SK-N-SH (cell line): ENCODE measurements at regions not wholly inside any gene's neighbourhood (a gene's known extent, or its start where the extent isn't known, plus 50 kb on each side); places are given as distances from the start of the nearest gene placed in this dataset.
A peak's percentile ranks its signal among the peaks of the same experiment; 100 is the strongest.

Experiments
- CTCF ChIA-PET: fragments of 300-600, 350-600 bp; formaldehyde crosslinking; extraction: SDS; loops from one replicate; lab custom pipeline; 2021; lab: Yijun Ruan, JAX
- POLR2A ChIA-PET: fragments of 350-600 bp; sonication (Branson Sonifier 250); formaldehyde crosslinking; extraction: SDS; loops from one replicate; lab custom pipeline; 2020; ENCODE audit warnings: antibody characterized with exemption, inconsistent platforms; lab: Yijun Ruan, JAX
- DNase-seq: peaks from one replicate; pipeline ENCODE4 v3.0.0; 2012
- H2AFZ ChIP-seq: fragments of 200-600 bp; sonication (generic); 2 replicates; pipeline ENCODE4 v1.8.1; 2016; ENCODE audit warnings: antibody characterized with exemption, mild to moderate bottlenecking, low read depth
- H3F3A ChIP-seq: fragments of 200-600 bp; sonication (generic); replicated peaks from 2 replicates; pipeline ENCODE3; 2016; ENCODE audit warnings: antibody characterized with exemption, mild to moderate bottlenecking; ENCODE audit not compliant: insufficient read depth
- H3K27ac ChIP-seq, 2 experiments: fragments of 200-500 bp in 1 of 2; fragments of 200-600 bp in 1 of 2; sonication (Bioruptor generic) in 1 of 2; sonication (generic), shearing (Covaris generic) in 1 of 2; 2 replicates each; pipeline versions ENCODE4 v1.5.1 to v1.6.1; 2014 to 2016; ENCODE audit warnings: low read depth in 2 of 2, inconsistent platforms in 1 of 2, low read length in 1 of 2, mild to moderate bottlenecking in 1 of 2, mixed read lengths in 1 of 2
- H3K27me3 ChIP-seq: fragments of 200-600 bp; sonication (generic), shearing (Covaris generic); 2 replicates; pipeline ENCODE4 v1.6.1; 2016; ENCODE audit warnings: mixed run types; ENCODE audit not compliant: insufficient read depth
- H3K36me3 ChIP-seq, 2 experiments: fragments of 200-500 bp in 1 of 2; fragments of 200-600 bp in 1 of 2; sonication (Bioruptor generic) in 1 of 2; sonication (generic) in 1 of 2; replicated peaks in 1 of 2; 2 replicates each; pipeline versions ENCODE3 to v1.5.1; 2014 to 2016; ENCODE audit warnings: low read length in 1 of 2, mild to moderate bottlenecking in 1 of 2; ENCODE audit not compliant: insufficient read depth in 2 of 2, control insufficient read depth in 1 of 2
- H3K4me1 ChIP-seq, 2 experiments: fragments of 200-500 bp in 1 of 2; fragments of 200-600 bp in 1 of 2; sonication (Bioruptor generic) in 1 of 2; sonication (generic), shearing (Covaris generic) in 1 of 2; 2 replicates each; pipeline versions ENCODE4 v1.5.1 to v1.6.1; 2014 to 2016; ENCODE audit warnings: low read depth in 1 of 2, low read length in 1 of 2, mixed run types in 1 of 2; ENCODE audit not compliant: insufficient read depth in 2 of 2, control insufficient read depth in 1 of 2
- H3K4me2 ChIP-seq: fragments of 200-600 bp; sonication (generic), shearing (Covaris generic); 2 replicates; pipeline ENCODE4 v1.6.1; 2017; ENCODE audit warnings: mixed run types
- H3K4me3 ChIP-seq, 2 experiments: fragments of 200-500 bp in 1 of 2; fragments of 200-600 bp in 1 of 2; sonication (Bioruptor generic) in 1 of 2; sonication (generic), shearing (Covaris generic) in 1 of 2; 2 replicates each; pipeline versions ENCODE4 v1.5.1 to v1.8.1; 2014 to 2016; ENCODE audit warnings: low read depth in 2 of 2, inconsistent platforms in 1 of 2, low read length in 1 of 2, mild to moderate bottlenecking in 1 of 2, mixed read lengths in 1 of 2, moderate library complexity in 1 of 2
- H3K79me2 ChIP-seq: fragments of 200-600 bp; sonication (generic); 2 replicates; pipeline ENCODE4 v1.8.1; 2017; ENCODE audit warnings: mild to moderate bottlenecking; ENCODE audit not compliant: insufficient read depth
- H3K9ac ChIP-seq: fragments of 200-600 bp; sonication (generic); 2 replicates; pipeline ENCODE4 v1.6.1; 2017; ENCODE audit warnings: mixed run types
- H3K9me2 ChIP-seq: fragments of 200-600 bp; sonication (generic); 2 replicates; pipeline ENCODE4 v1.6.1; 2017; ENCODE audit warnings: mixed run types
- H3K9me3 ChIP-seq: fragments of 200-600 bp; sonication (generic); 2 replicates; pipeline ENCODE4 v1.6.1; 2017; ENCODE audit warnings: mixed run types, mild to moderate bottlenecking, moderate library complexity
- H4K20me1 ChIP-seq: fragments of 200-600 bp; sonication (generic); 2 replicates; pipeline ENCODE4 v1.6.1; 2017; ENCODE audit warnings: mild to moderate bottlenecking, mixed run types; ENCODE audit not compliant: insufficient read depth
- CHD2 ChIP-seq: fragments of 150-350 bp; IDR thresholded peaks from 2 replicates; pipeline ENCODE4 v1.6.1; 2018; ENCODE audit warnings: low read length; ENCODE audit not compliant: partially characterized antibody
- ELF1 ChIP-seq: IDR thresholded peaks from 2 replicates; pipeline ENCODE4 v1.4.0; 2012
- EP300 ChIP-seq, 2 experiments: IDR thresholded peaks; 2 replicates each; pipeline versions ENCODE4 v1.4.0 to v1.6.1; 2012; ENCODE audit warnings: borderline replicate concordance in 1 of 2, low read depth in 1 of 2, low read length in 1 of 2
- EZH2phosphoT487 ChIP-seq: fragments of 200-600 bp; sonication (generic); IDR thresholded peaks from 2 replicates; pipeline ENCODE4 v1.6.1; 2017; ENCODE audit warnings: low read depth, mixed run types, mild to moderate bottlenecking, antibody characterized with exemption, moderate library complexity, borderline replicate concordance
- FOXM1 ChIP-seq: IDR thresholded peaks from 2 replicates; pipeline ENCODE4 v1.4.0; 2012; ENCODE audit warnings: low read depth, mild to moderate bottlenecking
- GATA2 ChIP-seq: sonication (generic); formaldehyde crosslinking; IDR thresholded peaks from 2 replicates; pipeline ENCODE4 v1.5.0; 2020; ENCODE audit warnings: mild to moderate bottlenecking, missing genetic modification reagents
- JUND ChIP-seq: IDR thresholded peaks from 2 replicates; pipeline ENCODE4 v1.4.0; 2012
- MEF2A ChIP-seq: IDR thresholded peaks from 2 replicates; pipeline ENCODE4 v1.4.0; 2012; ENCODE audit warnings: low read depth, borderline replicate concordance
- NRF1 ChIP-seq: IDR thresholded peaks from 2 replicates; pipeline ENCODE4 v1.6.1; 2012; ENCODE audit warnings: low read depth, mild to moderate bottlenecking, low read length
- POLR2AphosphoS5 ChIP-seq: IDR thresholded peaks from 2 replicates; pipeline ENCODE4 v1.6.1; 2012; ENCODE audit warnings: low read depth, low read length
- RAD21 ChIP-seq: IDR thresholded peaks from 2 replicates; pipeline ENCODE4 v1.6.1; 2012; ENCODE audit warnings: mild to moderate bottlenecking, low read length
- RCOR1 ChIP-seq: fragments of 150-350 bp; IDR thresholded peaks from 2 replicates; pipeline ENCODE4 v1.6.1; 2017; ENCODE audit warnings: antibody characterized with exemption, low read length
- RFX5 ChIP-seq: IDR thresholded peaks from 2 replicates; pipeline ENCODE4 v1.6.1; 2012; ENCODE audit warnings: mild to moderate bottlenecking, improper control_type of control experiment, low read length
- RXRA ChIP-seq: IDR thresholded peaks from 2 replicates; pipeline ENCODE4 v1.4.0; 2012; ENCODE audit warnings: low read depth, mild to moderate bottlenecking, borderline replicate concordance
- SIN3A ChIP-seq: IDR thresholded peaks from 2 replicates; pipeline ENCODE4 v1.6.1; 2012; ENCODE audit warnings: low read depth, mild to moderate bottlenecking, low read length, moderate library complexity, borderline replicate concordance
- TEAD4 ChIP-seq: IDR thresholded peaks from 2 replicates; pipeline ENCODE4 v1.4.0; 2012; ENCODE audit warnings: mild to moderate bottlenecking, borderline replicate concordance; ENCODE audit not compliant: insufficient read depth
- WGBS: methylation state at CpG from one replicate; pipeline ENCODE4 v1.1.6; 2017; ENCODE audit warnings: low lambda C conversion rate; 5-methylcytosine and 5-hydroxymethylcytosine counted together
- TF ChIP-seq, protein P1 (sequence below): fragments of 150-350 bp; IDR thresholded peaks from 2 replicates; pipeline ENCODE4 v1.6.1; 2016; ENCODE audit warnings: mild to moderate bottlenecking, low read depth, low read length
- TF ChIP-seq, protein P2 (sequence below): IDR thresholded peaks from 2 replicates; pipeline ENCODE4 v1.4.0; 2012; ENCODE audit warnings: low read depth
- TF ChIP-seq, protein P3 (sequence below): IDR thresholded peaks from 2 replicates; pipeline ENCODE4; 2012
- TF ChIP-seq, protein P4 (sequence below): fragments of 200-600 bp; sonication (generic); IDR thresholded peaks from 2 replicates; pipeline ENCODE4 v1.6.1; 2017; ENCODE audit warnings: antibody characterized with exemption, mild to moderate bottlenecking, moderate library complexity

DNA sequence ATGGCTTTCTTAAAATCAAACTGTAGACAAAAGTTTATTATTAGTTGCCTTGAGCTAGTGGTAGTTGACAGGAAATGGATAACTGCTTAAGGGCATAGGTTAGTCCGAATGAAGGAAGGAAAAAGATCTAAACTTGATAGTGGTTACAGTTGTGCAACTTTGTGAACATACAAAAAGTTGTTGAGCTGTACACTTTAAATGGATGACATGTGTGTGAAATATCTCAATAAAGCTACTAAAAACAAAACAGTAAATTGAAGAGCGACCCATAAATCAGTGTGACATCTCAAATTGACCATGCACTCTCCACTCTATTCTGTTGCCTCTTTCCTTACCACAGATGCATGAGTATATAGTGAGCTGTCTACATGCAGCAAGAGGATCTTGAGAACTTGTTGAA is 1757.8 kb downstream of the PCDH9 start:
- no peaks in the 10 kb centered on the region for H3K27me3 ChIP-seq
- H3K4me2 ChIP-seq, result no peak overlapping the region
- H3K4me3 ChIP-seq, result no peak overlapping the region
- no peak overlapping the region for H2AFZ ChIP-seq
- no peaks in the 10 kb centered on the region for H3K36me3 ChIP-seq
- no peak overlapping the region for H3K9ac ChIP-seq
- no peak overlapping the region for H3K27ac ChIP-seq
- no peaks in the 10 kb centered on the region for H3F3A ChIP-seq
- H3K9me3 ChIP-seq, result no peaks in the 10 kb centered on the region
- no peaks in the 10 kb centered on the region for H3K4me1 ChIP-seq
- POLR2A ChIA-PET, result no interaction called here
- no peaks in the 10 kb centered on the region for H4K20me1 ChIP-seq
- 76% methylated on average over 2 of the region's 2 CpGs for WGBS
- TF ChIP-seq RFX5 (no peak), POLR2AphosphoS5 (no peak)
- DNase-seq, result no peak
- H3K79me2 ChIP-seq, result no peaks in the 10 kb centered on the region
- no peaks in the 10 kb centered on the region for H3K9me2 ChIP-seq
- CTCF ChIA-PET, result interaction anchor here (0.7 kb wide), 1 partner anchor 1000 kb away, joined by 3 read pairs; no protein-coding TSS in a partner anchor

DNA sequence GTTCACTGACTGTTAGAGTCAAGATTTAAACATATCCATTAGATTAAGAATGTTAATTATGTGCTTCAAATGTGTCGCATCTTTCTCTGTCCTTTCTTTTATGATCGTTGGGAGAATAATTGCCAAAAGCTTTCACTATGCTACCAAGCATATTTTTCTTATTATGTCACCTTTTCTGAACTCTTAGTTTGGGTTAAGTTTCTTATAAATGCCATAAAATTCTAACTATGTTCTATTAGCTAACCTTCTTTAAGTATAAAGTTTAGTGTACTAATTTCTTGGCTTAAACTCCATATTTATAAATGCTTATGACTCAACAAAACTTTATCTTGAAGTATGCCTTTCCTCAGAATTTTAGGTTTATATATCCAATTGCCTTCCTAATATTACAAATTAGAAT is 1759.4 kb downstream of the PCDH9 start:
- TF ChIP-seq, protein P1, sequence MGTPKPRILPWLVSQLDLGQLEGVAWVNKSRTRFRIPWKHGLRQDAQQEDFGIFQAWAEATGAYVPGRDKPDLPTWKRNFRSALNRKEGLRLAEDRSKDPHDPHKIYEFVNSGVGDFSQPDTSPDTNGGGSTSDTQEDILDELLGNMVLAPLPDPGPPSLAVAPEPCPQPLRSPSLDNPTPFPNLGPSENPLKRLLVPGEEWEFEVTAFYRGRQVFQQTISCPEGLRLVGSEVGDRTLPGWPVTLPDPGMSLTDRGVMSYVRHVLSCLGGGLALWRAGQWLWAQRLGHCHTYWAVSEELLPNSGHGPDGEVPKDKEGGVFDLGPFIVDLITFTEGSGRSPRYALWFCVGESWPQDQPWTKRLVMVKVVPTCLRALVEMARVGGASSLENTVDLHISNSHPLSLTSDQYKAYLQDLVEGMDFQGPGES, result no peak
- TF ChIP-seq ELF1 (no peak), RXRA (no peak), MEF2A (no peak), CHD2 (no peak), JUND (no peak), NRF1 (no peak)
- TF ChIP-seq, protein P2, sequence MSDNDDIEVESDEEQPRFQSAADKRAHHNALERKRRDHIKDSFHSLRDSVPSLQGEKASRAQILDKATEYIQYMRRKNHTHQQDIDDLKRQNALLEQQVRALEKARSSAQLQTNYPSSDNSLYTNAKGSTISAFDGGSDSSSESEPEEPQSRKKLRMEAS, result no peak
- H3K27ac ChIP-seq, result no peak overlapping the region
- H3K27me3 ChIP-seq, result no peaks in the 10 kb centered on the region
- H3K4me2 ChIP-seq, result no peak overlapping the region
- H3K9ac ChIP-seq, result no peak overlapping the region
- WGBS, result 74% methylated on average over 2 of the region's 2 CpGs
- H3K9me3 ChIP-seq, result no peaks in the 10 kb centered on the region
- no peaks in the 10 kb centered on the region for H4K20me1 ChIP-seq
- H3K4me3 ChIP-seq, result no peak overlapping the region
- H3K4me1 ChIP-seq, result no peaks in the 10 kb centered on the region
- H3K36me3 ChIP-seq, result no peaks in the 10 kb centered on the region
- no peaks in the 10 kb centered on the region for H3F3A ChIP-seq
- H3K9me2 ChIP-seq, result no peaks in the 10 kb centered on the region
- no peaks in the 10 kb centered on the region for H3K79me2 ChIP-seq
- 0 out of 2 replicates have a peak overlapping the region, but pooled peaks have one; percentile 17 for H2AFZ ChIP-seq
- DNase-seq, result no peak
- ChIA-PET POLR2A (no interaction called here), CTCF (no interaction called here)

DNA sequence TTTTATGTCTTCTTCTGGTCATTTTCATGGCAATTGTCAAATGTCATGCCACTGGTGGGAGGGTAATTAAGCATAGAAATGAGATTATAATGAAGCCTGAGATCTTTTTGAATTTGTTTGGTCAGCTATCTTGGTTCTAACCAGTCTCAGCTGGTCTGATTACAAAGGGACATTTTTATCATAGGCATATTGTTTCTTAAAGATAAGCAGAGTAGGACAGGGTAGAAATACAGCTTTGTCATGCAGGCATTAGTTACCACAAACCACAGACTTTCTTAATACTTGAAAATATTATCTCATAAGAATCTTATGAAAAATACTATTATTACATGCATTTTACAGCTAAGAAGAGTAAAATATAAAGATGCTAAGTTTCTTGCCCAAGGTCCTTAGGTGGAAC is 1761.5 kb downstream of the PCDH9 start:
- no peaks in the 10 kb centered on the region for H3K4me1 ChIP-seq
- no peak overlapping the region for H3K9ac ChIP-seq

More for the DNA sequence above, 1761.5 kb downstream of the PCDH9 start:
- Histone ChIP-seq H3K9me2 (no peaks in the 10 kb centered on the region), H3F3A (no peaks in the 10 kb centered on the region), H3K9me3 (no peaks in the 10 kb centered on the region), H3K79me2 (no peaks in the 10 kb centered on the region), H2AFZ (no peak overlapping the region), H3K4me2 (no peak overlapping the region), H4K20me1 (no peaks in the 10 kb centered on the region), H3K36me3 (no peaks in the 10 kb centered on the region), H3K27ac (no peak overlapping the region), H3K4me3 (no peak overlapping the region), H3K27me3 (no peaks in the 10 kb centered on the region)
- TF ChIP-seq RCOR1, result no peak
- no peak for TF ChIP-seq SIN3A
- TF ChIP-seq, protein P3, sequence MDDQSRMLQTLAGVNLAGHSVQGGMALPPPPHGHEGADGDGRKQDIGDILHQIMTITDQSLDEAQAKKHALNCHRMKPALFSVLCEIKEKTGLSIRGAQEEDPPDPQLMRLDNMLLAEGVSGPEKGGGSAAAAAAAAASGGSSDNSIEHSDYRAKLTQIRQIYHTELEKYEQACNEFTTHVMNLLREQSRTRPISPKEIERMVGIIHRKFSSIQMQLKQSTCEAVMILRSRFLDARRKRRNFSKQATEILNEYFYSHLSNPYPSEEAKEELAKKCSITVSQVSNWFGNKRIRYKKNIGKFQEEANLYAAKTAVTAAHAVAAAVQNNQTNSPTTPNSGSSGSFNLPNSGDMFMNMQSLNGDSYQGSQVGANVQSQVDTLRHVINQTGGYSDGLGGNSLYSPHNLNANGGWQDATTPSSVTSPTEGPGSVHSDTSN, result no peak
- TF ChIP-seq FOXM1, result no peak
- TF ChIP-seq GATA2 (CRISPR knock-in tag), result no peak
- no peak for TF ChIP-seq EP300 (IDR thresholded peaks at IDR 0.05; ENCODE audit: borderline replicate concordance in 1 of 2, low read depth in 1 of 2, low read length in 1 of 2)
- no peak for TF ChIP-seq RFX5
- no peak for TF ChIP-seq NRF1
- TF ChIP-seq EZH2phosphoT487, result no peak
- TF ChIP-seq RAD21, result no peak
- TF ChIP-seq JUND, result no peak
- no peak for TF ChIP-seq ELF1
- no peak for TF ChIP-seq TEAD4
- TF ChIP-seq, protein P4, sequence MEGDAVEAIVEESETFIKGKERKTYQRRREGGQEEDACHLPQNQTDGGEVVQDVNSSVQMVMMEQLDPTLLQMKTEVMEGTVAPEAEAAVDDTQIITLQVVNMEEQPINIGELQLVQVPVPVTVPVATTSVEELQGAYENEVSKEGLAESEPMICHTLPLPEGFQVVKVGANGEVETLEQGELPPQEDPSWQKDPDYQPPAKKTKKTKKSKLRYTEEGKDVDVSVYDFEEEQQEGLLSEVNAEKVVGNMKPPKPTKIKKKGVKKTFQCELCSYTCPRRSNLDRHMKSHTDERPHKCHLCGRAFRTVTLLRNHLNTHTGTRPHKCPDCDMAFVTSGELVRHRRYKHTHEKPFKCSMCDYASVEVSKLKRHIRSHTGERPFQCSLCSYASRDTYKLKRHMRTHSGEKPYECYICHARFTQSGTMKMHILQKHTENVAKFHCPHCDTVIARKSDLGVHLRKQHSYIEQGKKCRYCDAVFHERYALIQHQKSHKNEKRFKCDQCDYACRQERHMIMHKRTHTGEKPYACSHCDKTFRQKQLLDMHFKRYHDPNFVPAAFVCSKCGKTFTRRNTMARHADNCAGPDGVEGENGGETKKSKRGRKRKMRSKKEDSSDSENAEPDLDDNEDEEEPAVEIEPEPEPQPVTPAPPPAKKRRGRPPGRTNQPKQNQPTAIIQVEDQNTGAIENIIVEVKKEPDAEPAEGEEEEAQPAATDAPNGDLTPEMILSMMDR, result no peak
- ChIA-PET CTCF (no interaction called here), POLR2A (no interaction called here)
- no peak for DNase-seq
